ENCODE measurements at regions not wholly inside any gene's neighbourhood (a gene's known extent, or its start where the extent isn't known, plus 50 kb on each side); places are given as distances from the start of the nearest gene placed in this dataset.

DNA sequence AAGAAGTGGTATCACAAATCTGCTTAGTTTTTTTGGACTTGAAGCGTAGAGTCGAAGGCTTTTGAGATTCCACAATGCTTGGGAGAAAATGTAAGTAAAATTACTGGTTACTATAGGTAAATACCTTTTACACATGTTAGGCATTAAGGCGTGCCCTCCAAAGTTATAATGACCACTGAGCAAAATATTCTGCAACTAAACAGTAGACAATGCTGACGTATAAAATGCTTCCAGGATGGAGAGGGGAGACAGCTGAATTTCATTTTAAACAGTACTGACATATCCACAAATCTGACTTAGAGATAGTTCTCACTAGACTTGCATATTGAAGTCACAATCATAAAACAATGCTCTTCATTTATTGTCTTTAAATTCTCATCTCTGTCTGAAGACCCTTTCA, 144.5 kb upstream of the DCN start:
- intact Hi-C loops (cut with DNase I), result loop anchor here (10.0 kb wide), 2 partner anchors 152 to 352 kb away; no protein-coding TSS in a partner anchor
- TF ChIP-seq CTCF (IDR thresholded peaks at IDR 0.05) (no peak), POLR2AphosphoS5 (IDR thresholded peaks at IDR 0.05; ENCODE audit: insufficient read depth in 1 of 2, low read depth in 1 of 2) (no peak), POLR2A (IDR thresholded peaks at IDR 0.05) (no peak)
- Histone ChIP-seq H3K4me3 (no peak overlapping the region), H3K27me3 (no peaks in the 10 kb centered on the region), H3K9me3 (no peaks in the 10 kb centered on the region), H3K27ac (peak overlapping the region; percentile 78), H3K4me1 (peaks cover 20% of the 10 kb centered on the region), H3K36me3 (no peaks in the 10 kb centered on the region)
- no peak for DNase-seq (ENCODE audit: extremely low spot score in 2 of 2)

DNA sequence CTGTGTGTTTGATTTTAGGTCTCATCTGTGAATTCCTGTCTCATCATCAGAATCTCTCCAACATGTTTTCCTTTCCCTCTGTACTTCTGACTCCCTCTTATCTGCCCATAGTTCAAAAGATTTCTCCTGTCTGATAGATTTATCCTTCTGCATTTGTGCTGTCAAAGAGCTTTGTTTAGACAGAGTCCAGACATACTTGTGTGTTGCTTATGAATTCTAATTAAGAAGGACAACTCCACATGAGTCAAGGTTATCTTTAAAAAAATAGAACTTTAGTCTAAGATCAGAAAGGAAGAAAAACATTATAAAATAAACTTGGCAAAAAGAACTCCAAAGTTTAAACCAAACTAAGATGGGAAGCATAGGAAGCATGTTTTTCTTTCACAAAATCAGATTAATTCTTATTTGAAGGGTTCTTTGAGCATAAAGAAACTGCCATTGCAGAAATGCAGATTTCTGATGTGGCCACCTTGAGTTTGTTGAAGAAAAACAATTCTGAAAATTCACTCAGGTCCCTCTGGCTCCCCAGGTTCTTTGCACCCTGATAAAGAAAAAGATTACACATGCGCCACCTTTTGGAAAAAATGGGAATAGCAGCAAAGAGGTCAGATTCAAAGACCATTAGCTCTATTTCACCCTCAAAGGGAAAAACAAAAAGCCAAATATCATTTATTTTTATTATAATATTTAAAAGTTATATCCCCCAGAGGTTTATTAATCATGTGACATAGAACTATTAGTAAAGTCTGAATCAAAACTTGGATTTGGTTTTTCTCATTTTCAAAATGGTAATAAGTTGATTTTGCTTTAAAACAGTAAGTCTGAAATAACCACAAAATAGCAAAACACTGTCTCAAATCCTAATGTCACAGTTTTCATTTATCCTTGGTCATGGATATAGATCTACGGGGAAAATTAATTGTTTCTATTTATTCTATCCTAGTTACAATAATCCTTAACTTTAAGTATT, 143.7 kb upstream of the DCN start:
- intact Hi-C loops (cut with DNase I), result loop anchor here (10.0 kb wide), 2 partner anchors 152 to 352 kb away; no protein-coding TSS in a partner anchor
- H3K4me3 ChIP-seq, result no peak overlapping the region
- peaks cover 20% of the 10 kb centered on the region for H3K4me1 ChIP-seq
- no peaks in the 10 kb centered on the region for H3K27me3 ChIP-seq
- H3K9me3 ChIP-seq, result no peaks in the 10 kb centered on the region
- no peaks in the 10 kb centered on the region for H3K36me3 ChIP-seq
- peak overlapping the region; percentile 78 for H3K27ac ChIP-seq
- no peak for TF ChIP-seq POLR2A (IDR thresholded peaks at IDR 0.05)
- peak in 1 of 2 donors; percentile 43 for TF ChIP-seq POLR2AphosphoS5 (IDR thresholded peaks at IDR 0.05; ENCODE audit: insufficient read depth in 1 of 2, low read depth in 1 of 2)
- TF ChIP-seq CTCF (IDR thresholded peaks at IDR 0.05), result peak; percentile 19 to 70 (median 69)
- DNase-seq (ENCODE audit: extremely low spot score in 2 of 2), result no peak

GRCh38 chr12:91320999-91321398, 138.4 kb upstream of the DCN start:
- Histone ChIP-seq H3K4me3 (no peak overlapping the region), H3K9me3 (no peaks in the 10 kb centered on the region), H3K4me1 (peaks cover 13% of the 10 kb centered on the region), H3K36me3 (no peaks in the 10 kb centered on the region), H3K27me3 (no peaks in the 10 kb centered on the region), H3K27ac (no peak overlapping the region)
- intact Hi-C loops (cut with DNase I), result loop anchor here (10.0 kb wide), 2 partner anchors 146 to 346 kb away; no protein-coding TSS in a partner anchor
- no peak for DNase-seq (ENCODE audit: extremely low spot score in 2 of 2)
- TF ChIP-seq POLR2AphosphoS5 (IDR thresholded peaks at IDR 0.05; ENCODE audit: insufficient read depth in 1 of 2, low read depth in 1 of 2), result no peak
- no peak for TF ChIP-seq POLR2A (IDR thresholded peaks at IDR 0.05)
- TF ChIP-seq CTCF (IDR thresholded peaks at IDR 0.05), result no peak

GRCh38 chr12:91319071-91319760, 136.6 kb upstream of the DCN start:
- Histone ChIP-seq H3K27me3 (no peaks in the 10 kb centered on the region), H3K4me1 (peaks cover 14% of the 10 kb centered on the region), H3K27ac (no peak overlapping the region), H3K4me3 (no peak overlapping the region), H3K9me3 (no peaks in the 10 kb centered on the region), H3K36me3 (no peaks in the 10 kb centered on the region)
- intact Hi-C loops (cut with DNase I), result no loop called here
- TF ChIP-seq POLR2A (IDR thresholded peaks at IDR 0.05) (no peak), CTCF (IDR thresholded peaks at IDR 0.05) (no peak), POLR2AphosphoS5 (IDR thresholded peaks at IDR 0.05; ENCODE audit: insufficient read depth in 1 of 2, low read depth in 1 of 2) (no peak)
- DNase-seq (ENCODE audit: extremely low spot score in 2 of 2), result no peak
